AG04450 (cell line): ENCODE measurements at regions not wholly inside any gene's neighbourhood (a gene's known extent, or its start where the extent isn't known, plus 50 kb on each side); places are given as distances from the start of the nearest gene placed in this dataset.

Experiments used
- CTCF ChIA-PET: fragments of 300-600, 350-600 bp; formaldehyde crosslinking; extraction: SDS; loops from one replicate; lab custom pipeline; 2022; ENCODE audit warnings: antibody characterized with exemption, inconsistent platforms; lab: Charles Lee
- POLR2A ChIA-PET: fragments of 350-600 bp; formaldehyde crosslinking; extraction: SDS; loops from one replicate; lab custom pipeline; 2021; ENCODE audit warnings: antibody characterized with exemption, inconsistent platforms; lab: Yijun Ruan, JAX
- DNase-seq: peaks from one replicate; pipeline ENCODE4 v3.0.0-alpha.2; 2011; ENCODE audit warnings: low read depth, low spot score
- H3K27ac ChIP-seq: one replicate; pipeline ENCODE4 v1.5.1; 2012; ENCODE audit warnings: low read depth, low read length, control low read depth
- H3K27me3 ChIP-seq: one replicate; pipeline ENCODE4 v1.6.0; 2012; ENCODE audit warnings: low read length; ENCODE audit not compliant: control insufficient read depth, insufficient read depth
- H3K4me3 ChIP-seq: 2 replicates; pipeline ENCODE4 v1.5.1; 2011; ENCODE audit warnings: mild to moderate bottlenecking, low read depth, low read length, control low read depth
- H3K9me3 ChIP-seq: 2 replicates; pipeline ENCODE4 v1.5.1; 2012; ENCODE audit warnings: low read length; ENCODE audit not compliant: control insufficient read depth, insufficient read depth
- TF ChIP-seq, protein P1 (sequence below): IDR thresholded peaks from 2 replicates; pipeline ENCODE4 v1.5.1; 2011; ENCODE audit warnings: low read depth, low read length, control low read depth, inconsistent platforms

DNA sequence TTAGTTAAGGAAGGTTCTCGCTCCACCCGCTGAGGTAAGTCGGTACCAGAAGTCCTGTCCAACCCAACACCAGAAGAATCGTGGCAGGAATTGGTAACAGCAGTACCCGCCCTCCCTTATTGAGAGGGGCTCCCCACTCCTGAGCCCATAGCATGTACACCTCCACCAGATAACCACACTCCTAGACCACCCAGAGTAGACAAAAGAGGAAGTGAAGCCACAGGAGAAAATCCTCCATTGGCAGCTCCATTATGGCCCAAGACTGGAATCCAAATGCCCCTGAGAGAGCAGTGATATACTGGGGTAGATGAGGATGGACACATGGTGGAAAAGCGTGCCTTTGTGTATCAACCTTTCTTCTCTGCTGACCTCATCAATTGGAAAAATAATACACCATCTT lies 106.1 kb upstream of the EPB41L4A start:
- POLR2A ChIA-PET: no interaction called here
- CTCF ChIA-PET: no interaction called here

DNA sequence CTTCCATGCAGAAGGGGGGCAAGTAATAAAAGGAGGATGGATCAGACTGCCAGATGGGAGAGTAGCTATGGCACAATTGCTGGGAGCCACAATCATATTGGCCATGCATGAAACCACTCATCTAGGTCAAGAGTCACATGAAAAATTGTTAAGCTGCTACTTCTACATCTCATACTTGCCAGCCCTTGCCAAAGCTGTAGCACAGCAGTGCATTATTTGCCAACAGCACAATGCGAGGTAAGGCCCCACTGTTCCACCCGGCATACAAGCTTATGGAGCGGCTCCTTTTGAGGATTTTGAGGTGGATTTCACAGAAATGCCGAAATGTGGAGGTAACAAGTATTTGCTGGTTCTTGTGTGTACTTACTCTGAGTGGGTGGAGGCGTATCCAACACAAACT lies 109.9 kb upstream of the EPB41L4A start:
- Histone ChIP-seq H3K4me3 (no peak overlapping the region), H3K27ac (no peak overlapping the region), H3K27me3 (no peaks in the 10 kb centered on the region), H3K9me3 (no peaks in the 10 kb centered on the region)
- no peak for DNase-seq
- ChIA-PET POLR2A (no interaction called here), CTCF (interaction anchor here (0.9 to 1.2 kb wide), 2 partner anchors 22 to 1077 kb away, joined by 3 read pairs; no protein-coding TSS in a partner anchor)
- TF ChIP-seq, protein P1, sequence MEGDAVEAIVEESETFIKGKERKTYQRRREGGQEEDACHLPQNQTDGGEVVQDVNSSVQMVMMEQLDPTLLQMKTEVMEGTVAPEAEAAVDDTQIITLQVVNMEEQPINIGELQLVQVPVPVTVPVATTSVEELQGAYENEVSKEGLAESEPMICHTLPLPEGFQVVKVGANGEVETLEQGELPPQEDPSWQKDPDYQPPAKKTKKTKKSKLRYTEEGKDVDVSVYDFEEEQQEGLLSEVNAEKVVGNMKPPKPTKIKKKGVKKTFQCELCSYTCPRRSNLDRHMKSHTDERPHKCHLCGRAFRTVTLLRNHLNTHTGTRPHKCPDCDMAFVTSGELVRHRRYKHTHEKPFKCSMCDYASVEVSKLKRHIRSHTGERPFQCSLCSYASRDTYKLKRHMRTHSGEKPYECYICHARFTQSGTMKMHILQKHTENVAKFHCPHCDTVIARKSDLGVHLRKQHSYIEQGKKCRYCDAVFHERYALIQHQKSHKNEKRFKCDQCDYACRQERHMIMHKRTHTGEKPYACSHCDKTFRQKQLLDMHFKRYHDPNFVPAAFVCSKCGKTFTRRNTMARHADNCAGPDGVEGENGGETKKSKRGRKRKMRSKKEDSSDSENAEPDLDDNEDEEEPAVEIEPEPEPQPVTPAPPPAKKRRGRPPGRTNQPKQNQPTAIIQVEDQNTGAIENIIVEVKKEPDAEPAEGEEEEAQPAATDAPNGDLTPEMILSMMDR: no peak

More for the DNA sequence above, 106.1 kb upstream of the EPB41L4A start:
- Histone ChIP-seq H3K9me3 (no peaks in the 10 kb centered on the region), H3K4me3 (no peak overlapping the region), H3K27ac (no peak overlapping the region), H3K27me3 (peaks cover 3% of the 10 kb centered on the region)
- DNase-seq: no peak
- TF ChIP-seq, protein P1: no peak

DNA sequence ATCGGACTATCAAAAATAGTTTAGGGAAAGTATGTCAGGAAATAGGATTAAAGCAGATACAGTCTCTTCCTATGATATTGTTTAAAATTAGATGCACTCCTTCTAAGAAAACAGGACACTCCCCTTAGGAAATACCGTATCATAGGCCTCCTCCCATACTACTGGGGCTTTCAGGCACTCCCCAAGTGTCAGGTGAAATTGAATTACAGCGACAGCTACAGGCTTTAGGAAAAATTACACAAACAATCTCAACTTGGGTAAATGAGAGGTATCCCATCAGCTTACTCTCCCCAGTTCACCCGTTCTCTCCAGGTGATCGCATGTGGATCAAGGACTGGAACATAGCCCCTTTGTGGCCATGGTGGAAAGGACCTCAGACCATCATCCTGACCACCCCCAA lies 110.4 kb upstream of the EPB41L4A start:
- H3K9me3 ChIP-seq: no peaks in the 10 kb centered on the region
- H3K27ac ChIP-seq: no peak overlapping the region
- ChIA-PET CTCF (interaction anchor here (1.2 kb wide), 1 partner anchor 22 kb away, joined by 3 read pairs; no protein-coding TSS in a partner anchor), POLR2A (no interaction called here)
- DNase-seq: no peak
- TF ChIP-seq, protein P1: no peak
- H3K4me3 ChIP-seq: no peak overlapping the region
- H3K27me3 ChIP-seq: no peaks in the 10 kb centered on the region

DNA sequence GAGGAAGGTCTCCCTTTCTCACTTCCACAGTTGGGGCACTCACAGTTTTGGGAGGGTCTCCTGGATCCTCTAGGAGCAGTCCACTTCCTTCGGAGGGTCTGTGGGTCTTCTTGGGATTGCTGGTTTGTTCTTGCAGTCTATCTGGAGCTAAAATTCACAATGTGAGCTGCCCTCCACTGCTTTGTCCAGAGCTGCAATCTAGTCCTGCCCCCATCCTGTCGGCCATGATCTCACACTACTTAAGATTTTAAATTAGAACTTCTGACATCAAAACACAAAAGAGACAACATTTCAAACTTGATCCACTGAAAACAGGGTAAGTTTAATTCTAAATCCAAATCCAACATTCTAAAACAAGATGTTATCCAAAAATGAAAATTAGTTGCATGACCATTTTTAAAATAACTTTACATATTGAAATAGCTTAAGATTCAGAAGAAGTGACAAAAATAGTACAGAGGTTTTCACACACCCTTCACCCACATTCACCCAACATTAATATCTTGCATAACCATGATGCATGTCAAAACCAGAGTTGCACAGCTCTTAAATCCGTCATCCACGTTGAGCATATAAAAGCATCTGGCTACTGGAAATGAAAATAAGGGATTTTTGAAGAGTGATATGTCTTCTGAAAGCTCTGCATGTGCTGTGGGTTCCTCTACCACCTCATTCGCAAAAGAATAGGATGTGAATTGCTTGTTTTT lies 113.7 kb upstream of the EPB41L4A start:
- CTCF ChIA-PET: interaction anchor here (1.8 kb wide), 1 partner anchor 18 kb away, joined by 6 read pairs; no protein-coding TSS in a partner anchor
- no peak for DNase-seq
- POLR2A ChIA-PET: no interaction called here
- Histone ChIP-seq H3K27ac (no peak overlapping the region), H3K4me3 (no peak overlapping the region), H3K27me3 (no peaks in the 10 kb centered on the region), H3K9me3 (no peaks in the 10 kb centered on the region)
- TF ChIP-seq, protein P1: no peak

DNA sequence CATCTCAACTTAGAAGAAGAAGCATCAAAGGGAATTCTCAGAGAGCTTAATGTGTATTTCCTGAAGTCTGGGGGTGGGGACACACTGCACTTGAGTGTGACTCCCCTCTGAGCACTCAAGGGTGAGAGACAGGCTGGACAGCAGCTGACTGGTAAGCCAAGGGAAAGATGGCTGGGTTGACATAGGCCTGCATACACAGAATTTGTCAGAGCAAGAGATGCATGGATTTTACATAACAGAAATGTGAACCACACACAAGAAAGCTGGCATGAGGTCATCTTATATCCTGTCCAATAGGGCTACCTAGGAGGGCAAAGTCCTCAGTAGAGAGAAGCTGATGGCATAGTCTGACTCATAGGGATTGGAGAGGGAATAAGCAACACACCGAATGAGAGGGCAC lies 114.3 kb upstream of the EPB41L4A start:
- H3K27me3 ChIP-seq: no peaks in the 10 kb centered on the region
- POLR2A ChIA-PET: no interaction called here
- H3K4me3 ChIP-seq: no peak overlapping the region
- TF ChIP-seq, protein P1: no peak
- H3K27ac ChIP-seq: no peak overlapping the region
- DNase-seq: no peak
- CTCF ChIA-PET: interaction anchor here (1.8 kb wide), 1 partner anchor 18 kb away, joined by 6 read pairs; no protein-coding TSS in a partner anchor
- no peaks in the 10 kb centered on the region for H3K9me3 ChIP-seq
